ENCODE measurements at regions not wholly inside any gene's neighbourhood (a gene's known extent, or its start where the extent isn't known, plus 50 kb on each side); places are given as distances from the start of the nearest gene placed in this dataset.

GRCh38 chr2:120949957-120950590, 214.4 kb downstream of the GLI2 start:
- H3K9ac ChIP-seq (ENCODE audit: low read length), result no peak overlapping the region
- H3K9me3 ChIP-seq (ENCODE audit: control insufficient read depth in 1 of 2, insufficient read depth in 1 of 2, low read depth in 1 of 2, low read length in 2 of 2), result no peaks in the 10 kb centered on the region
- POLR2A ChIA-PET, result no interaction called here
- CTCF ChIA-PET, result interaction anchor here (1.5 kb wide), 1 partner anchor 254 kb away, joined by 4 read pairs; no protein-coding TSS in a partner anchor
- no peak overlapping the region for H2AFZ ChIP-seq (ENCODE audit: low read depth, low read length, poor library complexity, severe bottlenecking)
- TF ChIP-seq EZH2phosphoT487 (IDR thresholded peaks at IDR 0.05; ENCODE audit: borderline replicate concordance) (no peak), CBX3 (IDR thresholded peaks at IDR 0.05; ENCODE audit: low read depth) (no peak), POLR2AphosphoS5 (IDR thresholded peaks at IDR 0.05; ENCODE audit: low read depth, low read length) (no peak), ATF3 (IDR thresholded peaks at IDR 0.05) (no peak), TCF7L2 (IDR thresholded peaks at IDR 0.05; ENCODE audit: borderline replicate concordance, extremely low read depth, insufficient read depth, insufficient read length) (no peak), SIN3A (IDR thresholded peaks at IDR 0.05; ENCODE audit: low read depth) (no peak), ZFX (IDR thresholded peaks at IDR 0.05) (no peak), JUND (IDR thresholded peaks at IDR 0.05) (no peak), REST (IDR thresholded peaks at IDR 0.05; ENCODE audit: low read depth) (no peak), YY1 (IDR thresholded peaks at IDR 0.05; ENCODE audit: extremely low read depth, insufficient replicate concordance, low read depth, low read length) (no peak), MAX (IDR thresholded peaks at IDR 0.05) (no peak), FOSL1 (IDR thresholded peaks at IDR 0.05; ENCODE audit: low read depth) (no peak), ZNF274 (IDR thresholded peaks at IDR 0.05; ENCODE audit: low read depth, low read length) (no peak), RAD21 (IDR thresholded peaks at IDR 0.05; ENCODE audit: low read depth) (no peak), EZH2 (IDR thresholded peaks at IDR 0.05) (no peak), SRF (IDR thresholded peaks at IDR 0.05; ENCODE audit: low read depth) (no peak), CTCF (IDR thresholded peaks at IDR 0.05 in 2 of 3, conservative IDR thresholded peaks at IDR 0.05 in 1 of 3; ENCODE audit: borderline replicate concordance in 1 of 3, insufficient read depth in 1 of 3, low read depth in 2 of 3, low read length in 2 of 3) (no peak), ELF1 (IDR thresholded peaks at IDR 0.05; ENCODE audit: borderline replicate concordance, low read depth) (no peak), EGR1 (IDR thresholded peaks at IDR 0.05; ENCODE audit: low read depth) (no peak)
- H3K36me3 ChIP-seq (ENCODE audit: control insufficient read depth in 1 of 2, insufficient read depth in 2 of 2, low read length in 2 of 2), result no peaks in the 10 kb centered on the region
- no peak overlapping the region for H3K4me2 ChIP-seq (ENCODE audit: low read length)
- H3K79me2 ChIP-seq (ENCODE audit: insufficient read depth, low read length), result no peaks in the 10 kb centered on the region
- BruUV-seq (replicated peaks), result no TSS peak
- H3K4me3 ChIP-seq (replicated peaks in 1 of 2; ENCODE audit: low read depth in 1 of 2, low read length in 2 of 2), result no peak overlapping the region
- intact Hi-C loops (cut with micrococcal nuclease), result loop anchor here (1.0 kb wide), 1 partner anchor 255 kb away; no protein-coding TSS in a partner anchor
- no peaks in the 10 kb centered on the region for H4K20me1 ChIP-seq (ENCODE audit: insufficient read depth)
- DNase-seq (ENCODE audit: low read depth, low spot score) (no peak), ATAC-seq (no peak)
- H3K27me3 ChIP-seq (ENCODE audit: insufficient read depth, low read length), result no peaks in the 10 kb centered on the region
- RAD21 ChIA-PET (ENCODE audit: low non-redundant PET in 1 of 2, low total read pairs in 2 of 2, uncharacterized antibody in 2 of 2, unreplicated experiment in 2 of 2), result interaction anchor here in 1 of 2 experiments (1.6 kb wide), 1 partner anchor 254 kb away, joined by 6 read pairs; no protein-coding TSS in a partner anchor
- H3K9me2 ChIP-seq (ENCODE audit: insufficient read depth), result no peaks in the 10 kb centered on the region
- no peak overlapping the region for H3K27ac ChIP-seq (ENCODE audit: low read depth, low read length)
- no peaks in the 10 kb centered on the region for H3K4me1 ChIP-seq (ENCODE audit: control insufficient read depth in 1 of 2, insufficient read depth in 2 of 2, low read length in 2 of 2)
